HCT116 (cell line): ENCODE measurements at regions not wholly inside any gene's neighbourhood (a gene's known extent, or its start where the extent isn't known, plus 50 kb on each side); places are given as distances from the start of the nearest gene placed in this dataset.

ENCODE experiments used
- CEBPB ChIP-seq: IDR thresholded peaks from 2 replicates; pipeline ENCODE4 v1.6.1; 2012; ENCODE audit warnings: low read depth
- CTCF ChIP-seq, 3 experiments: fragments of 200-600 bp in 1 of 3; sonication (generic) in 1 of 3; IDR thresholded peaks in 2 of 3; conservative IDR thresholded peaks in 1 of 3; 2 replicates each; pipeline ENCODE4 v1.5.1; 2012 to 2017; ENCODE audit warnings: low read depth in 2 of 3, low read length in 2 of 3, antibody characterized with exemption in 1 of 3, borderline replicate concordance in 1 of 3, control low read depth in 1 of 3, mild to moderate bottlenecking in 1 of 3, mixed read lengths in 1 of 3, mixed run types in 1 of 3, moderate library complexity in 1 of 3; ENCODE audit not compliant: insufficient read depth in 1 of 3
- EZH2phosphoT487 ChIP-seq: fragments of 200-600 bp; IDR thresholded peaks from 2 replicates; pipeline ENCODE4 v1.6.1; 2018; ENCODE audit warnings: antibody characterized with exemption, borderline replicate concordance
- SIN3A ChIP-seq: IDR thresholded peaks from 2 replicates; pipeline ENCODE4 v1.6.1; 2012; ENCODE audit warnings: low read depth
- ZFX ChIP-seq: fragments of 450-650 bp; IDR thresholded peaks from 2 replicates; pipeline ENCODE4 v1.6.1; 2017
- ZNF274 ChIP-seq: fragments of 200-500 bp; sonication (Bioruptor generic); IDR thresholded peaks from 2 replicates; pipeline ENCODE4 v1.6.1; 2014; ENCODE audit warnings: mild to moderate bottlenecking, low read depth, low read length, inconsistent platforms

DNA sequence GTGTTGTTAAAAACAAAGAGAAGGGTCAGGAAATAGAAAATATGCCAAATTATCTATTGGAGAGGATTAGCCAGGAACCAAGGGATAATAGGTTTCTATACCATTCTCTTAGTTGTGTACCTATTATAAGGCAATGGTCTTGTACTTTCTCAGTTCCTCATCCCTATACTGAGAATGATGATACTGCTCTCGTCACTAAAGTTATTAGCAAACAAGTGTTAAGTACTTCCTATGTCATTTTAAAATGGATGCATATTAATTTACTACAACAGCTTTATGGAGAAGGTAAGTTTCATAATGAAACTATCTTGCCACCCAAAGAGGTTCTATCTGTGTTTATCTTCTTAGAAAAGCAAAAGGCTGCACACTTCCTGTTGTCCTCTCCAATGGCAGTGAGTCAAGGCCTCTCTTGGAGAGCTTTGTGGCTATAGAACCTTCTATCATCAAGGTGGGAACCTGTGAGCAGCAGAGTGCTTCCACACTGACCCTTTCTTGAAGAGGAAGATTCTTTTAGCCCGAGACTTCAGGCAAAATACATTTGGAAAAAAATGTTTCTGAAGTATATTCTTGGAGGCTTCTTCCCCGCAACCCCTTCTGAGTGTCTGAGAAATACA lies 460.7 kb upstream of the FANCL start:
- no peak for TF ChIP-seq CTCF (IDR thresholded peaks at IDR 0.05 in 2 of 3, conservative IDR thresholded peaks at IDR 0.05 in 1 of 3; ENCODE audit: borderline replicate concordance in 1 of 3, insufficient read depth in 1 of 3, low read depth in 2 of 3, low read length in 2 of 3)
- no peak for TF ChIP-seq SIN3A
- TF ChIP-seq EZH2phosphoT487: no peak
- no peak for TF ChIP-seq CEBPB
- no peak for TF ChIP-seq ZFX
- no peak for TF ChIP-seq ZNF274
